Breast epithelium (tissue), 4 donors: ENCODE measurements at regions not wholly inside any gene's neighbourhood (a gene's known extent, or its start where the extent isn't known, plus 50 kb on each side); places are given as distances from the start of the nearest gene placed in this dataset.

Experiments
- DNase-seq, 2 donors: peaks; one replicate each; pipeline ENCODE4 v3.0.0-alpha.2; 2019; ENCODE audit warnings: low spot score in 2 of 2
- H3K27ac ChIP-seq, 2 donors: fragments of 200-600 bp; sonication (generic) in 1 of 2; one replicate each; pipeline ENCODE4 v1.5.1; 2016 to 2019; ENCODE audit warnings: mild to moderate bottlenecking in 1 of 2
- H3K27me3 ChIP-seq, 2 donors: fragments of 200-600 bp; sonication (generic) in 1 of 2; one replicate each; pipeline versions ENCODE4 v1.5.1 to v1.6.0; 2017 to 2019; ENCODE audit warnings: control low read depth in 1 of 2, mild to moderate bottlenecking in 1 of 2
- H3K36me3 ChIP-seq: fragments of 200-600 bp; one replicate; pipeline ENCODE4 v1.5.1; 2019
- H3K4me1 ChIP-seq, 2 donors: fragments of 200-600 bp; sonication (generic); one replicate each; pipeline ENCODE4 v1.5.1; 2016 to 2019; ENCODE audit warnings: control low read depth in 1 of 2
- H3K4me3 ChIP-seq, 3 donors: fragments of 200-600 bp; sonication (generic); 1 replicate in 2 of 3; 2 replicates in 1 of 3; pipeline ENCODE4 v1.5.1; 2016 to 2019; ENCODE audit warnings: mild to moderate bottlenecking in 3 of 3, moderate library complexity in 2 of 3
- H3K9me3 ChIP-seq, 2 donors: fragments of 200-600 bp; sonication (generic) in 1 of 2; one replicate each; pipeline ENCODE4 v1.5.1; 2016 to 2019; ENCODE audit warnings: control low read depth in 1 of 2
- CTCF ChIP-seq, 3 donors: fragments of 450-650 bp; IDR thresholded peaks; one replicate each; pipeline ENCODE4 v1.5.1; 2016 to 2017; ENCODE audit warnings: antibody characterized with exemption in 3 of 3, mild to moderate bottlenecking in 3 of 3, moderate library complexity in 3 of 3
- POLR2A ChIP-seq: fragments of 450-650 bp; IDR thresholded peaks from one replicate; pipeline ENCODE4 v1.6.1; 2016; ENCODE audit warnings: antibody characterized with exemption, mild to moderate bottlenecking, moderate library complexity
- POLR2AphosphoS5 ChIP-seq, 3 donors: sonication (generic); formaldehyde crosslinking; IDR thresholded peaks; one replicate each; pipeline ENCODE4 v1.6.1; 2017; ENCODE audit warnings: antibody characterized with exemption in 3 of 3
- intact Hi-C: fragments of 100-400 bp; cut with DNase I; formaldehyde crosslinking; loops from one replicate; pipeline ENCODE4 v1.15.1; 2023; ENCODE audit warnings: low total_unique reads

- DNase-seq = no peak
These were observed 950.7 kb downstream of the TLE4 start for GRCh38 chr9:80522465-80522864.

GRCh38 chr9:80521151-80521550 is 949.4 kb downstream of the TLE4 start:
- H3K27me3 ChIP-seq = no peaks in the 10 kb centered on the region
- no peaks in the 10 kb centered on the region for H3K4me1 ChIP-seq
- H3K27ac ChIP-seq = no peak overlapping the region
- no peak for TF ChIP-seq POLR2A
- TF ChIP-seq POLR2AphosphoS5 (IDR thresholded peaks at IDR 0.05) = no peak
- no peak for TF ChIP-seq CTCF (IDR thresholded peaks at IDR 0.05)
- no peak overlapping the region for H3K4me3 ChIP-seq
- no peaks in the 10 kb centered on the region for H3K36me3 ChIP-seq
- DNase-seq = no peak
- H3K9me3 ChIP-seq = peaks cover 0 to 5% of the 10 kb centered on the region in 2 donors
- intact Hi-C loops = no loop called here

More at GRCh38 chr9:80522465-80522864, 950.7 kb downstream of the TLE4 start:
- H3K27ac ChIP-seq = no peak overlapping the region
- intact Hi-C loops = no loop called here
- no peak for TF ChIP-seq POLR2A
- H3K36me3 ChIP-seq = no peaks in the 10 kb centered on the region
- peaks cover 5 to 17% of the 10 kb centered on the region in 2 donors for H3K9me3 ChIP-seq
- no peak overlapping the region for H3K4me3 ChIP-seq
- no peaks in the 10 kb centered on the region for H3K4me1 ChIP-seq
- no peaks in the 10 kb centered on the region for H3K27me3 ChIP-seq

GRCh38 chr9:80520231-80520630 is 948.5 kb downstream of the TLE4 start:
- TF ChIP-seq CTCF (IDR thresholded peaks at IDR 0.05) (no peak), POLR2AphosphoS5 (IDR thresholded peaks at IDR 0.05) (no peak), POLR2A (no peak)
- H3K4me1 ChIP-seq = no peaks in the 10 kb centered on the region
- DNase-seq = no peak
- no peaks in the 10 kb centered on the region for H3K27me3 ChIP-seq
- H3K4me3 ChIP-seq = no peak overlapping the region
- no peak overlapping the region for H3K27ac ChIP-seq
- no peaks in the 10 kb centered on the region for H3K36me3 ChIP-seq
- H3K9me3 ChIP-seq = no peaks in the 10 kb centered on the region
- intact Hi-C loops = no loop called here

GRCh38 chr9:80518441-80518840 is 946.7 kb downstream of the TLE4 start:
- Histone ChIP-seq H3K27ac (no peak overlapping the region), H3K27me3 (no peaks in the 10 kb centered on the region), H3K36me3 (no peaks in the 10 kb centered on the region), H3K9me3 (no peaks in the 10 kb centered on the region), H3K4me3 (no peak overlapping the region), H3K4me1 (no peaks in the 10 kb centered on the region)
- DNase-seq = no peak
- TF ChIP-seq POLR2A (no peak), POLR2AphosphoS5 (IDR thresholded peaks at IDR 0.05) (no peak), CTCF (IDR thresholded peaks at IDR 0.05) (no peak)
- intact Hi-C loops = no loop called here

- no peak for TF ChIP-seq POLR2AphosphoS5 (IDR thresholded peaks at IDR 0.05)
- TF ChIP-seq CTCF (IDR thresholded peaks at IDR 0.05) = no peak
- TF ChIP-seq POLR2A = no peak
- H3K27me3 ChIP-seq = no peaks in the 10 kb centered on the region
These were observed 944.9 kb downstream of the TLE4 start for GRCh38 chr9:80516679-80517078.

GRCh38 chr9:80509358-80509757 is 937.6 kb downstream of the TLE4 start:
- intact Hi-C loops = no loop called here
- no peaks in the 10 kb centered on the region for H3K4me1 ChIP-seq
- no peaks in the 10 kb centered on the region for H3K36me3 ChIP-seq
- no peak for DNase-seq
- H3K27ac ChIP-seq = no peak overlapping the region
- no peak for TF ChIP-seq POLR2AphosphoS5 (IDR thresholded peaks at IDR 0.05)
- no peaks in the 10 kb centered on the region for H3K27me3 ChIP-seq
- H3K9me3 ChIP-seq = no peaks in the 10 kb centered on the region
- H3K4me3 ChIP-seq = no peak overlapping the region

More at GRCh38 chr9:80516679-80517078, 944.9 kb downstream of the TLE4 start:
- H3K4me1 ChIP-seq = no peaks in the 10 kb centered on the region
- no peak overlapping the region for H3K4me3 ChIP-seq
- intact Hi-C loops = no loop called here
- H3K27ac ChIP-seq = no peak overlapping the region
- DNase-seq = no peak
- no peaks in the 10 kb centered on the region for H3K9me3 ChIP-seq
- H3K36me3 ChIP-seq = no peaks in the 10 kb centered on the region
